ENCODE measurements at regions not wholly inside any gene's neighbourhood (a gene's known extent, or its start where the extent isn't known, plus 50 kb on each side); places are given as distances from the start of the nearest gene placed in this dataset.

DNA sequence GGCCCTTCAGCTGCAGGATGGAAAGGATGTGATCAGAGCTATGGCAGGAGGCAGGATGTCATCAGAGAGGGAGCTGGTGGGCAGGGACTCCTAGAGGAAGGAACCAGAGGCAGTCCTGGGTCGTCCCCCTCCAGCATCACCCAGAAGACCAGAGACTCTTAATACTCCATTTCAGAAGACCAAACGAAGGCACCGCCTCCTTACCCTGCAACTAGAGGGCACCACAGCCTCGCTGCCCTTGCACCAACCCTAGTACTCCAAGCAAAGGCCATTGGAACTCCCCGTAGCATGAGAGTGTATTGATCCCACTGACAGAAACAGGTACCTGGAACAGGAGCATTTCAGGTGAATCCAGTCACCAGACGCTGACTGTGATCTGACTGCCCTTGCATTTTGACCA, 598.1 kb downstream of the NPHP4 start:
- TF ChIP-seq EZH2 (IDR thresholded peaks at IDR 0.05; ENCODE audit: low read length, missing control alignments) (no peak), CTCF (conservative IDR thresholded peaks at IDR 0.05 in 1 of 2, IDR thresholded peaks at IDR 0.05 in 1 of 2; ENCODE audit: low read depth in 1 of 2, low read length in 2 of 2) (no peak)

Measured in fibroblast of lung (primary cell).